ENCODE measurements at regions not wholly inside any gene's neighbourhood (a gene's known extent, or its start where the extent isn't known, plus 50 kb on each side); places are given as distances from the start of the nearest gene placed in this dataset.

DNA sequence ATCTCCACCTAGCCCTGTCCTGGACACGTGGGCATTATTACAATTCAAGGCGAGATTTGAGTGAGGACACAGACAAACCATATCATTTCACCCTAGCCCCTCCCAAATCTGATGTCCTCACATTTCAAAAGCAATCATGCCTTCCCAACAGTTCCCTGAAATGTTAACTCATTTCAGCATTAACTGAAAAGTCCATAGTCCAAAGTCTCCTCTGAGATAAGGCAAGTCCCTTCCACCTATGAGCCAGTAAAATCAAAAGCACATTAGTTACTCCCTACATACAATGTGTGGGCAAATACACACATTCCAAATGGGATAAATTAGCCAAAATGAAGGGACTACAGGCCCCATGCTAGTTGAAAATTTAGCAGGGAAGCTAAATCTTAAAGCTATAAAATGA is 546.0 kb upstream of the LMO3 start:
- TF ChIP-seq, protein P1, sequence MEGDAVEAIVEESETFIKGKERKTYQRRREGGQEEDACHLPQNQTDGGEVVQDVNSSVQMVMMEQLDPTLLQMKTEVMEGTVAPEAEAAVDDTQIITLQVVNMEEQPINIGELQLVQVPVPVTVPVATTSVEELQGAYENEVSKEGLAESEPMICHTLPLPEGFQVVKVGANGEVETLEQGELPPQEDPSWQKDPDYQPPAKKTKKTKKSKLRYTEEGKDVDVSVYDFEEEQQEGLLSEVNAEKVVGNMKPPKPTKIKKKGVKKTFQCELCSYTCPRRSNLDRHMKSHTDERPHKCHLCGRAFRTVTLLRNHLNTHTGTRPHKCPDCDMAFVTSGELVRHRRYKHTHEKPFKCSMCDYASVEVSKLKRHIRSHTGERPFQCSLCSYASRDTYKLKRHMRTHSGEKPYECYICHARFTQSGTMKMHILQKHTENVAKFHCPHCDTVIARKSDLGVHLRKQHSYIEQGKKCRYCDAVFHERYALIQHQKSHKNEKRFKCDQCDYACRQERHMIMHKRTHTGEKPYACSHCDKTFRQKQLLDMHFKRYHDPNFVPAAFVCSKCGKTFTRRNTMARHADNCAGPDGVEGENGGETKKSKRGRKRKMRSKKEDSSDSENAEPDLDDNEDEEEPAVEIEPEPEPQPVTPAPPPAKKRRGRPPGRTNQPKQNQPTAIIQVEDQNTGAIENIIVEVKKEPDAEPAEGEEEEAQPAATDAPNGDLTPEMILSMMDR (IDR thresholded peaks at IDR 0.05; ENCODE audit: low read length), result no peak
- TF ChIP-seq EZH2 (optimal IDR thresholded peaks at IDR 0.05; ENCODE audit: low read depth, low read length), result no peak

All from MM.1S (cell line).